ENCODE measurements at regions not wholly inside any gene's neighbourhood (a gene's known extent, or its start where the extent isn't known, plus 50 kb on each side); places are given as distances from the start of the nearest gene placed in this dataset.

GRCh38 chr12:11477110-11477509, 81.7 kb upstream of the PRB2 start:
- no peak for TF ChIP-seq CTCF (IDR thresholded peaks at IDR 0.05)
- no peak for TF ChIP-seq EZH2 (IDR thresholded peaks at IDR 0.05; ENCODE audit: borderline replicate concordance, insufficient read depth, low read depth, low read length, poor library complexity, severe bottlenecking)
